Mucosa of rectum (tissue), 2 donors: ENCODE measurements at regions not wholly inside any gene's neighbourhood (a gene's known extent, or its start where the extent isn't known, plus 50 kb on each side); places are given as distances from the start of the nearest gene placed in this dataset.

Experiments
- H3K27ac ChIP-seq, 2 donors: one replicate each; pipeline ENCODE4 v1.7.0; 2013; ENCODE audit warnings: inconsistent platforms in 2 of 2, low read depth in 2 of 2, low read length in 2 of 2
- H3K27me3 ChIP-seq, 2 donors: one replicate each; pipeline ENCODE4 v1.7.0; 2013; ENCODE audit warnings: low read length in 2 of 2; ENCODE audit not compliant: control insufficient read depth in 2 of 2, insufficient read depth in 2 of 2
- H3K36me3 ChIP-seq, 2 donors: one replicate each; pipeline ENCODE4 v1.7.0; 2013; ENCODE audit warnings: low read length in 2 of 2; ENCODE audit not compliant: control insufficient read depth in 2 of 2, insufficient read depth in 2 of 2
- H3K4me1 ChIP-seq, 2 donors: one replicate each; pipeline ENCODE4 v1.7.0; 2013; ENCODE audit warnings: low read length in 2 of 2, mild to moderate bottlenecking in 1 of 2; ENCODE audit not compliant: control insufficient read depth in 2 of 2, insufficient read depth in 2 of 2
- H3K4me3 ChIP-seq, 2 donors: one replicate each; pipeline ENCODE4 v1.7.0; 2013; ENCODE audit warnings: low read length in 2 of 2
- H3K9ac ChIP-seq, 2 donors: one replicate each; pipeline ENCODE4 v1.7.0; 2013; ENCODE audit warnings: low read length in 2 of 2, low read depth in 1 of 2, mild to moderate bottlenecking in 1 of 2
- H3K9me3 ChIP-seq, 2 donors: one replicate each; pipeline ENCODE4 v1.7.0; 2013; ENCODE audit warnings: low read length in 2 of 2; ENCODE audit not compliant: control insufficient read depth in 2 of 2
- donor health status: healthy.
- donor health status: Normal muscosa, but diverticular disease.

DNA sequence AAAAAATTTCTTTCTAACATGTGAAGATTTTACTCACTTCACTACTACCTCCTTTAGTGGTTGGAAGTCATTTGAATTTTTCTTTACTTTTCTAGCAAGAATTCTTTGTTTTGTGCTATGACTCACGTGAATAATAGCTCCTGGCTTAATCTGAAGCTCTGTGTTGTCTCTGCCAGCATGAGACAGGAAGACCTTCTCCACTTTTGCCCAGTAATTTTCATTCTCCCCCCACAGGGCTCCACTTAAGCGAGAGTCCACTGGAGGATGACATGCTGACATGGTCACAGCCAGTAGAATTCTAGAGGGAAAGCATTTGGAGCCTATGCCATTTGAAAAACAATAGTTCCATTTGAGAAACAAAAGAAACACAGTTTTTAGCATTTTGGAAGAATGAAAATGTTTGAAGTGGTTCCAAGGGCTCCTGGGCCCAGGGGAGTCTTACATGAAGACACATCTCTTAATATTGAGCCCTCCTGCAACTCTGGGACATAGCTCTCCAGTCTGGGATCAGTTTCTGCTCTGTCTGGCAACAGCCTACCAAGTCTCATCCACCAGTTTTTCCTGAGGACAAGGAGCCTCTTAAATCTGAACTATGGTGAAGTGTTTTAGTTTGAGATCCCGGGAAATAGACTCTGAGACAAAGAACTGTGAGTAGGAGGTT is 231.4 kb downstream of the PAX1 start:
- Histone ChIP-seq H3K4me1 (no peaks in the 10 kb centered on the region), H3K9me3 (no peaks in the 10 kb centered on the region), H3K4me3 (no peak overlapping the region), H3K9ac (no peak overlapping the region), H3K27ac (no peak overlapping the region), H3K36me3 (no peaks in the 10 kb centered on the region), H3K27me3 (no peaks in the 10 kb centered on the region)

DNA sequence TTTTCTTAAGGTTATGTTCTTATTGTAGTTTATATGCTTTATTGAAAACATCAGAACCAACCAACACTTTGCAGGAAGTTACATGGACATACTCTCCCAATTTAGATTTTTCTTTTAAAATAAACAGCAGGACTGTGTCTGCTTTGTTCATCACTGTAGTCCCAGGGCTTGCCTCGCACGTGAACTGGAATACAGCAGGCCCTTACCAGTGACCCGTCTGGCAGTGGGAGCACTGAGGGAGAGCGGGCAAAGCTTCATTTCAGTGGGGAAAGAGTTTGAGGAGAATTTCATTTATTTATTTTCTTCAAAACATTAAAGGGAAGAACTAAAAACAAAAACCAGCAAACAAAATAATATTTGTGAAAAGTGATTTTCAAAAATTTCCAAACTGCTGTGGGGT is 230.8 kb downstream of the PAX1 start:
- H3K9ac ChIP-seq: no peak overlapping the region
- H3K36me3 ChIP-seq: no peaks in the 10 kb centered on the region
- H3K27me3 ChIP-seq: no peaks in the 10 kb centered on the region
- H3K9me3 ChIP-seq: no peaks in the 10 kb centered on the region
- no peak overlapping the region for H3K27ac ChIP-seq
- no peaks in the 10 kb centered on the region for H3K4me1 ChIP-seq
- H3K4me3 ChIP-seq: no peak overlapping the region

GRCh38 chr20:21933526-21933925 is 228.1 kb downstream of the PAX1 start:
- Histone ChIP-seq H3K4me1 (no peaks in the 10 kb centered on the region), H3K9me3 (no peaks in the 10 kb centered on the region), H3K36me3 (no peaks in the 10 kb centered on the region), H3K9ac (no peak overlapping the region), H3K27ac (no peak overlapping the region), H3K27me3 (no peaks in the 10 kb centered on the region), H3K4me3 (no peak overlapping the region)

DNA sequence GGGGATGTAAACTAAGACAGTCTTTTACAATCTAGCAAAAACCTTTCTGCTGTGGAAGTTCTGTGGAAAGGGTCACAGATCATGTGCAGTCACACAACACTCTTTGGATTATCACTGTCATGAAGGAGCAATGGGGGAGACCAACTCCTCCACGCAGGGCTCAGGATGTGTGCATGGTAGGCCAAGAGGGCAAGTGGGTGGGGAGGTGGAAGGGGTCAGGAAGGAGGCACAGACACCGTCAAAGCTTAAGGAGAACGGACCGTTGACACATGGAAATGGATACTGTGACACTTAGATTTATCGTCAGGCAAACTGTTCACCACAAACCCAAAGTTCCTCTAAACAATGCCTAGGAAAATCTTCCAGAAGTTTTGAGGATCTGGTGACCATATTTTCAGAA is 215.8 kb downstream of the PAX1 start:
- H3K27ac ChIP-seq: no peak overlapping the region
- no peaks in the 10 kb centered on the region for H3K27me3 ChIP-seq
- H3K4me3 ChIP-seq: no peak overlapping the region
- H3K36me3 ChIP-seq: no peaks in the 10 kb centered on the region
- no peaks in the 10 kb centered on the region for H3K4me1 ChIP-seq
- H3K9me3 ChIP-seq: no peaks in the 10 kb centered on the region
- no peak overlapping the region for H3K9ac ChIP-seq

DNA sequence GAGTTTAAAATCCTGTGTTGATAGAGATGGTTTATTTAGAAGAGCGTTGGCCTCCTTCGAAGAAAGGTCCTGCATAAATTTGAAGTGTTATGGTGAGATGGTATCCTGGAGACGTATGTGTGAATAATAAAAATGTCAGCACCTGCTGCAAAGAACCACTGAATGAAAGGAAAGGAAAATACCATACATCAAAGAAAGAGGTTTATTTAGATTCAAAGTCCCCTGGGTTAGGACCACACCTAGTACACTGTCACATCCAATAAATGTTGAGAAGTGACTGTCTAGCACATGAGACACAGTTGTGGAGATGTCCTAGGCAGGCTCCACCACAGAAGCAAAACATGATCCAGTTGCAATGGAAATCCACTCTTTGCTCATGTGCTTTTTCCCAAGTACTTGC is 214.7 kb downstream of the PAX1 start:
- H3K4me3 ChIP-seq: no peak overlapping the region
- H3K9ac ChIP-seq: no peak overlapping the region
- no peaks in the 10 kb centered on the region for H3K4me1 ChIP-seq
- H3K36me3 ChIP-seq: no peaks in the 10 kb centered on the region
- no peaks in the 10 kb centered on the region for H3K27me3 ChIP-seq
- no peaks in the 10 kb centered on the region for H3K9me3 ChIP-seq
- no peak overlapping the region for H3K27ac ChIP-seq

- Histone ChIP-seq H3K9ac (no peak overlapping the region), H3K4me1 (no peaks in the 10 kb centered on the region), H3K4me3 (no peak overlapping the region), H3K27ac (no peak overlapping the region), H3K27me3 (no peaks in the 10 kb centered on the region), H3K36me3 (no peaks in the 10 kb centered on the region), H3K9me3 (no peaks in the 10 kb centered on the region)
These were observed 212.9 kb downstream of the PAX1 start for GRCh38 chr20:21918398-21918797.

DNA sequence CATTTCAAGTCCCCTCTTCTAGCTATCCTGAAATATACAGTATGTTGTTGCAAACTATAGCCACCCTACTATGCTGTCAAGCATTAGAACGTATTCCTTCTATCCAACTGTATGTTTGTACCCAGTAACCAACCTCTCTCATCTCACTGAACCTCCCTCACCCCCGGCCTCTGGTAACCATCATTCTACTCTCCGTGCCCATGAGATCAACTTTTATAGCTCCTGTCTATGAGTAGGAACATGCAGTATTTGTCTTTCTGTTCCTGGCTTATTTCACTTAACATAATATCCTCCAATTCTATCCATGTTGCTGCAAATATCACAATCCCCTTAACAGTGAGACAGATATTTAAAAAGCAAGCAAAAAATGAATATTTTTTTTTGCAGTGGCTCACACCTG is 196.9 kb downstream of the PAX1 start:
- no peaks in the 10 kb centered on the region for H3K4me1 ChIP-seq
- no peaks in the 10 kb centered on the region for H3K9me3 ChIP-seq
- H3K27ac ChIP-seq: no peak overlapping the region
- no peak overlapping the region for H3K4me3 ChIP-seq
- no peaks in the 10 kb centered on the region for H3K27me3 ChIP-seq
- H3K36me3 ChIP-seq: no peaks in the 10 kb centered on the region
- no peak overlapping the region for H3K9ac ChIP-seq

GRCh38 chr20:21901470-21902275 is 196.2 kb downstream of the PAX1 start:
- no peak overlapping the region for H3K27ac ChIP-seq
- no peaks in the 10 kb centered on the region for H3K36me3 ChIP-seq

DNA sequence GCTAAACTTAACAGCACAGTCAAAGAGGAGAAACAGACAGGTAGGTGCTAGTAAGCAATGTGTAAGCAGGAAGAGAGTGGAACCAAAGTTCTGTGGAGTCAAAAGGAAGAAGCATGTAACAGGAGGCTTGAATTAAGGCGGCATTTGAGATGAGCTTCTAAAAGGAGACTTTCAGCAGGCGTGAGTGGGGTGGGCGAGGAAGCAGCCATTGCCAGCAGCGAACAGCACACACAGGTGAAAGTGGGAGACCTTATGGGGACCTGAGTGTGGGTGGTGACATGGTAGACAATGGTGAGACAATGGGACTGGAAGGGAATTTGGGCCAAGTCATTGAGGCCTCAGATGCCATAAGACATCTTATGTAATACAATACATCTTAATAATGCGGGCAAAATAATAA is 195.0 kb downstream of the PAX1 start:
- Histone ChIP-seq H3K4me3 (no peak overlapping the region), H3K27me3 (no peaks in the 10 kb centered on the region), H3K36me3 (no peaks in the 10 kb centered on the region), H3K27ac (no peak overlapping the region), H3K9ac (no peak overlapping the region), H3K9me3 (no peaks in the 10 kb centered on the region), H3K4me1 (no peaks in the 10 kb centered on the region)

More at GRCh38 chr20:21901470-21902275, 196.2 kb downstream of the PAX1 start:
- no peaks in the 10 kb centered on the region for H3K9me3 ChIP-seq
- H3K27me3 ChIP-seq: no peaks in the 10 kb centered on the region
- no peak overlapping the region for H3K4me3 ChIP-seq
- no peaks in the 10 kb centered on the region for H3K4me1 ChIP-seq
- H3K9ac ChIP-seq: no peak overlapping the region

- Histone ChIP-seq H3K36me3 (no peaks in the 10 kb centered on the region), H3K27ac (no peak overlapping the region), H3K4me3 (no peak overlapping the region), H3K4me1 (no peaks in the 10 kb centered on the region), H3K27me3 (no peaks in the 10 kb centered on the region), H3K9ac (no peak overlapping the region), H3K9me3 (no peaks in the 10 kb centered on the region)
These were observed 169.5 kb downstream of the PAX1 start for GRCh38 chr20:21874921-21875320.
